Endothelial cell of umbilical vein (primary cell): ENCODE measurements at regions not wholly inside any gene's neighbourhood (a gene's known extent, or its start where the extent isn't known, plus 50 kb on each side); places are given as distances from the start of the nearest gene placed in this dataset.

Experiments used
- BruUV-seq: library from RNA; stranded (reverse); fragments of 400-500 nt; replicated peaks from 2 replicates; lab custom pipeline; 2021; lab: Mats Ljungman, UMichigan
- CTCF ChIA-PET: fragments of 300-600, 350-600 bp; sonication (Branson Sonifier 250); formaldehyde crosslinking; loops from one replicate; lab custom pipeline; 2021; ENCODE audit warnings: antibody characterized with exemption, inconsistent platforms; lab: Charles Lee
- POLR2A ChIA-PET: fragments of 300-600, 350-600 bp; sonication (Branson Sonifier 250); formaldehyde crosslinking; loops from one replicate; lab custom pipeline; 2021; ENCODE audit warnings: antibody characterized with exemption, inconsistent platforms; lab: Charles Lee
- DNase-seq: peaks from one replicate; pipeline ENCODE4 v3.0.0-alpha.2; 2011; ENCODE audit warnings: low read depth, low spot score
- FAIRE-seq: peaks from 2 replicates; lab custom pipeline; 2011; peaks lifted over from hg19 to GRCh38; lab: Jason Lieb, UNC
- H2AFZ ChIP-seq: 2 replicates; pipeline ENCODE4 v1.6.0; 2012; ENCODE audit warnings: low read depth, low read length, control low read depth, inconsistent platforms
- H3K27ac ChIP-seq: 2 replicates; pipeline ENCODE4 v1.5.1; 2011; ENCODE audit warnings: low read depth, mild to moderate bottlenecking, control low read depth, low read length, moderate library complexity; ENCODE audit not compliant: insufficient read depth
- H3K27me3 ChIP-seq, 2 experiments: 2 replicates each; pipeline versions ENCODE4 v1.6.0 to v1.6.1; 2011; ENCODE audit warnings: low read length in 2 of 2, mixed read lengths in 1 of 2; ENCODE audit not compliant: control insufficient read depth in 2 of 2, insufficient read depth in 2 of 2
- H3K36me3 ChIP-seq, 2 experiments: 2 replicates in 1 of 2; 3 replicates in 1 of 2; pipeline ENCODE4 v1.5.1; 2011; ENCODE audit warnings: low read length in 2 of 2, mild to moderate bottlenecking in 1 of 2, moderate library complexity in 1 of 2; ENCODE audit not compliant: control insufficient read depth in 2 of 2, insufficient read depth in 2 of 2; ENCODE audit errors: extremely low read depth in 1 of 2
- H3K4me1 ChIP-seq: 3 replicates; pipeline ENCODE4 v1.5.1; 2011; ENCODE audit warnings: mild to moderate bottlenecking, low read length; ENCODE audit not compliant: control insufficient read depth, insufficient read depth; ENCODE audit errors: extremely low read depth
- H3K4me2 ChIP-seq: 2 replicates; pipeline ENCODE4 v1.6.1; 2011; ENCODE audit warnings: low read length, control low read depth, mixed read lengths; ENCODE audit not compliant: insufficient read depth
- H3K4me3 ChIP-seq, 3 experiments: fragments of 200-600 bp in 1 of 3; sonication (generic), shearing (Covaris generic) in 1 of 3; replicated peaks in 1 of 3; 2 replicates each; pipeline ENCODE4 v1.5.1; 2011 to 2016; ENCODE audit warnings: control low read depth in 3 of 3, low read length in 3 of 3, mild to moderate bottlenecking in 2 of 3, inconsistent platforms in 1 of 3, low read depth in 1 of 3, moderate library complexity in 1 of 3; ENCODE audit not compliant: insufficient read depth in 1 of 3
- H3K79me2 ChIP-seq: 2 replicates; pipeline ENCODE4 v1.6.0; 2012; ENCODE audit warnings: low read length, inconsistent platforms; ENCODE audit not compliant: control insufficient read depth, insufficient read depth
- H3K9ac ChIP-seq: replicated peaks from 2 replicates; pipeline ENCODE3; 2011; ENCODE audit warnings: low read length, control low read depth; ENCODE audit not compliant: insufficient read depth; ENCODE audit errors: extremely low read depth
- H3K9me1 ChIP-seq: replicated peaks from 3 replicates; pipeline ENCODE4 v1.6.0; 2011; ENCODE audit warnings: mild to moderate bottlenecking, low read length; ENCODE audit not compliant: control insufficient read depth, insufficient read depth; ENCODE audit errors: extremely low read depth
- H3K9me3 ChIP-seq: replicated peaks from 2 replicates; pipeline ENCODE4 v1.5.1; 2012; ENCODE audit warnings: low read length, inconsistent platforms; ENCODE audit not compliant: control insufficient read depth, insufficient read depth
- H4K20me1 ChIP-seq: replicated peaks from 2 replicates; pipeline ENCODE3; 2011; ENCODE audit warnings: mild to moderate bottlenecking, low read length; ENCODE audit not compliant: control insufficient read depth, insufficient read depth; ENCODE audit errors: extremely low read depth
- EZH2 ChIP-seq: IDR thresholded peaks from 2 replicates; pipeline ENCODE4 v1.6.1; 2012; ENCODE audit warnings: borderline replicate concordance, low read depth, mild to moderate bottlenecking, moderate library complexity, low read length, inconsistent platforms; ENCODE audit not compliant: severe bottlenecking
- FOS ChIP-seq: IDR thresholded peaks from 2 replicates; pipeline ENCODE4 v1.6.1; 2011; ENCODE audit warnings: mild to moderate bottlenecking, low read length, moderate library complexity, borderline replicate concordance; ENCODE audit not compliant: insufficient read depth
- GATA2 ChIP-seq: IDR thresholded peaks from 2 replicates; pipeline ENCODE4 v1.7.0; 2011; ENCODE audit warnings: low read depth, mild to moderate bottlenecking, moderate library complexity, mixed read lengths, low read length; ENCODE audit not compliant: insufficient read length, insufficient read depth
- JUN ChIP-seq: IDR thresholded peaks from 2 replicates; pipeline ENCODE4 v1.6.1; 2011; ENCODE audit warnings: borderline replicate concordance, low read depth; ENCODE audit not compliant: insufficient read length, insufficient read depth
- MYC ChIP-seq: IDR thresholded peaks from one replicate; pipeline ENCODE4 v1.6.1; 2011; ENCODE audit warnings: mild to moderate bottlenecking, low read depth, low read length
- POLR2A ChIP-seq: IDR thresholded peaks from 2 replicates; pipeline ENCODE4 v1.6.1; 2012; ENCODE audit warnings: low read depth, mild to moderate bottlenecking, control low read depth, low read length
- POLR2AphosphoS5 ChIP-seq: IDR thresholded peaks from 2 replicates; pipeline ENCODE4 v1.6.1; 2012; ENCODE audit warnings: low read depth, mild to moderate bottlenecking, control low read depth, low read length, moderate library complexity; ENCODE audit not compliant: insufficient read depth
- dilution Hi-C: fragments of 300-500 bp; cut with MboI; formaldehyde crosslinking; loops from one replicate; pipeline ENCODE4 v1.15.0; 2019; ENCODE audit warnings: low sequenced_read_pairs; ENCODE audit not compliant: extremely low pct_ligation_motif_present
- intact Hi-C: fragments of 100-400 bp; cut with micrococcal nuclease; formaldehyde crosslinking; loops from one replicate; pipeline ENCODE4 v1.10.0; 2022
- TF ChIP-seq, protein P1 (sequence below): IDR thresholded peaks from 2 replicates; pipeline ENCODE4 v1.6.1; 2011; ENCODE audit not compliant: insufficient read depth, insufficient read length
- TF ChIP-seq, protein P2 (sequence below), 2 donors: IDR thresholded peaks; 1 replicate in 1 of 2; 2 replicates in 1 of 2; pipeline ENCODE4 v1.5.1; 2011; ENCODE audit warnings: low read length in 2 of 2, mild to moderate bottlenecking in 2 of 2, moderate library complexity in 2 of 2, control low read depth in 1 of 2, inconsistent platforms in 1 of 2, low read depth in 1 of 2; ENCODE audit not compliant: insufficient read depth in 1 of 2; ENCODE audit errors: extremely low read depth in 1 of 2

DNA sequence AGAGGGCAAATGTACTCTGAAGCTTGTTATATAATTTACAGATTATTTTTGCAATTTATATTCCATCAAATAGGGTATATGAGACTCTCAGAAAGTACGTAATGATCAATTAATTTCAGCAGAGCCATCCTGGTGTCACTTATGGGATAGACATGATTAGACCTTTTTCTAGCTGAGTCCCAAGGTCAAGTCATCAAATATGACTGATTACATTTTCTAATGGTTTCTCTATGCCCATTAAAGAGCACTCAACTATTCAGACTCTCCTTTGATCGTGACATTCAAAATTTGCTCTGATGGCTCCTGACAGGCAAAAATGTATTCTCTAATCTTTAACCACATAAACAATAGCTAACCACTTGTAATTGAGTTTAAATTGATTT is 469.2 kb downstream of the COG6 start:
- dilution Hi-C loops (no loop called here), intact Hi-C loops (no loop called here)
- Histone ChIP-seq H3K4me3 (no peak overlapping the region), H3K9me1 (no peaks in the 10 kb centered on the region), H3K9ac (no peak overlapping the region), H3K9me3 (no peaks in the 10 kb centered on the region), H4K20me1 (no peaks in the 10 kb centered on the region), H3K79me2 (no peaks in the 10 kb centered on the region), H3K36me3 (no peaks in the 10 kb centered on the region), H3K4me1 (no peaks in the 10 kb centered on the region), H3K4me2 (no peak overlapping the region), H3K27ac (no peak overlapping the region), H2AFZ (no peak overlapping the region), H3K27me3 (no peaks in the 10 kb centered on the region)
- BruUV-seq = no TSS peak
- DNase-seq (no peak), FAIRE-seq (no peak)
- TF ChIP-seq, protein P1, sequence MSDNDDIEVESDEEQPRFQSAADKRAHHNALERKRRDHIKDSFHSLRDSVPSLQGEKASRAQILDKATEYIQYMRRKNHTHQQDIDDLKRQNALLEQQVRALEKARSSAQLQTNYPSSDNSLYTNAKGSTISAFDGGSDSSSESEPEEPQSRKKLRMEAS = no peak
- TF ChIP-seq GATA2 (no peak), MYC (no peak), POLR2A (no peak), JUN (no peak), FOS (no peak), POLR2AphosphoS5 (no peak), EZH2 (no peak)
- TF ChIP-seq, protein P2, sequence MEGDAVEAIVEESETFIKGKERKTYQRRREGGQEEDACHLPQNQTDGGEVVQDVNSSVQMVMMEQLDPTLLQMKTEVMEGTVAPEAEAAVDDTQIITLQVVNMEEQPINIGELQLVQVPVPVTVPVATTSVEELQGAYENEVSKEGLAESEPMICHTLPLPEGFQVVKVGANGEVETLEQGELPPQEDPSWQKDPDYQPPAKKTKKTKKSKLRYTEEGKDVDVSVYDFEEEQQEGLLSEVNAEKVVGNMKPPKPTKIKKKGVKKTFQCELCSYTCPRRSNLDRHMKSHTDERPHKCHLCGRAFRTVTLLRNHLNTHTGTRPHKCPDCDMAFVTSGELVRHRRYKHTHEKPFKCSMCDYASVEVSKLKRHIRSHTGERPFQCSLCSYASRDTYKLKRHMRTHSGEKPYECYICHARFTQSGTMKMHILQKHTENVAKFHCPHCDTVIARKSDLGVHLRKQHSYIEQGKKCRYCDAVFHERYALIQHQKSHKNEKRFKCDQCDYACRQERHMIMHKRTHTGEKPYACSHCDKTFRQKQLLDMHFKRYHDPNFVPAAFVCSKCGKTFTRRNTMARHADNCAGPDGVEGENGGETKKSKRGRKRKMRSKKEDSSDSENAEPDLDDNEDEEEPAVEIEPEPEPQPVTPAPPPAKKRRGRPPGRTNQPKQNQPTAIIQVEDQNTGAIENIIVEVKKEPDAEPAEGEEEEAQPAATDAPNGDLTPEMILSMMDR (IDR thresholded peaks at IDR 0.05; ENCODE audit: extremely low read depth in 1 of 2, insufficient read depth in 1 of 2, low read depth in 1 of 2, low read length in 2 of 2) = no peak
- ChIA-PET CTCF (no interaction called here), POLR2A (no interaction called here)
